Naive thymus-derived CD4-positive, alpha-beta T cell (primary cell): ENCODE measurements at regions not wholly inside any gene's neighbourhood (a gene's known extent, or its start where the extent isn't known, plus 50 kb on each side); places are given as distances from the start of the nearest gene placed in this dataset.

Source experiments
- ATAC-seq: fragments of 150-1000 bp; cut with Tn5 transposase; 2 replicates; pipeline ENCODE4 v1.10.0; 2021; ENCODE audit warnings: mild to moderate bottlenecking, moderate library complexity
- CTCF ChIA-PET: fragments of 350-600 bp; sonication (Branson Sonifier 250); formaldehyde crosslinking; loops from one replicate; lab custom pipeline; 2021; ENCODE audit warnings: antibody characterized with exemption; lab: Charles Lee
- POLR2A ChIA-PET: fragments of 350-600 bp; sonication (Branson Sonifier 250); formaldehyde crosslinking; loops from one replicate; lab custom pipeline; 2021; ENCODE audit warnings: antibody characterized with exemption, inconsistent platforms; lab: Charles Lee
- DNase-seq, 9 donors: peaks; one replicate each; pipeline versions ENCODE4 v3.0.0 to v3.0.0-alpha.2; 2020 to 2022; ENCODE audit warnings: mixed read lengths in 1 of 9
- H3K27ac ChIP-seq: one replicate; pipeline ENCODE4 v1.7.0; 2013; ENCODE audit warnings: mild to moderate bottlenecking, low read depth, low read length, moderate library complexity
- H3K27me3 ChIP-seq, 2 donors: one replicate each; pipeline ENCODE4 v1.7.0; 2013; ENCODE audit warnings: low read length in 2 of 2, mild to moderate bottlenecking in 2 of 2, moderate library complexity in 2 of 2; ENCODE audit not compliant: control insufficient read depth in 2 of 2, insufficient read depth in 2 of 2
- H3K36me3 ChIP-seq, 3 experiments: 1 replicate in 2 of 3; 2 replicates in 1 of 3; pipeline ENCODE4 v1.7.0; 2013; ENCODE audit warnings: low read length in 3 of 3, mild to moderate bottlenecking in 3 of 3, moderate library complexity in 1 of 3; ENCODE audit not compliant: insufficient read depth in 3 of 3, control insufficient read depth in 2 of 3
- H3K4me1 ChIP-seq, 2 donors: one replicate each; pipeline ENCODE4 v1.7.0; 2013; ENCODE audit warnings: low read length in 2 of 2, mild to moderate bottlenecking in 2 of 2, moderate library complexity in 1 of 2; ENCODE audit not compliant: control insufficient read depth in 2 of 2, insufficient read depth in 2 of 2
- H3K4me3 ChIP-seq: 2 replicates; pipeline ENCODE4 v1.7.0; 2013; ENCODE audit warnings: mild to moderate bottlenecking, low read length
- H3K9me3 ChIP-seq, 3 experiments: 1 replicate in 2 of 3; 2 replicates in 1 of 3; pipeline ENCODE4 v1.7.0; 2013; ENCODE audit warnings: low read length in 3 of 3; ENCODE audit not compliant: control insufficient read depth in 2 of 3
- H3K27ac Mint-ChIP-seq, 9 donors: one replicate each; pipeline ENCODE4 v1.8.0; 2020 to 2022; ENCODE audit warnings: mixed read lengths in 9 of 9, mild to moderate bottlenecking in 8 of 9, moderate library complexity in 5 of 9, inconsistent platforms in 2 of 9
- H3K27me3 Mint-ChIP-seq, 5 donors: one replicate each; pipeline ENCODE4 v1.8.0; 2021 to 2022; ENCODE audit warnings: mixed read lengths in 5 of 5, mild to moderate bottlenecking in 1 of 5
- H3K36me3 Mint-ChIP-seq, 5 donors: one replicate each; pipeline ENCODE4 v1.8.0; 2020 to 2022; ENCODE audit warnings: mixed read lengths in 5 of 5, mild to moderate bottlenecking in 3 of 5, inconsistent platforms in 1 of 5
- H3K4me1 Mint-ChIP-seq, 7 donors: one replicate each; pipeline ENCODE4 v1.8.0; 2020 to 2022; ENCODE audit warnings: mixed read lengths in 7 of 7, mild to moderate bottlenecking in 3 of 7, inconsistent platforms in 1 of 7
- H3K4me3 Mint-ChIP-seq, 10 donors: one replicate each; pipeline ENCODE4 v1.8.0; 2020 to 2022; ENCODE audit warnings: mild to moderate bottlenecking in 10 of 10, mixed read lengths in 10 of 10, moderate library complexity in 6 of 10, inconsistent platforms in 2 of 10
- H3K9me3 Mint-ChIP-seq, 11 donors: one replicate each; pipeline ENCODE4 v1.8.0; 2020 to 2022; ENCODE audit warnings: mixed read lengths in 11 of 11, mild to moderate bottlenecking in 4 of 11, inconsistent platforms in 1 of 11, moderate library complexity in 1 of 11
- intact Hi-C, 2 donors: fragments of 100-400 bp; cut with micrococcal nuclease; formaldehyde crosslinking; loops; one replicate each; pipeline ENCODE4 v1.15.1; 2023

DNA sequence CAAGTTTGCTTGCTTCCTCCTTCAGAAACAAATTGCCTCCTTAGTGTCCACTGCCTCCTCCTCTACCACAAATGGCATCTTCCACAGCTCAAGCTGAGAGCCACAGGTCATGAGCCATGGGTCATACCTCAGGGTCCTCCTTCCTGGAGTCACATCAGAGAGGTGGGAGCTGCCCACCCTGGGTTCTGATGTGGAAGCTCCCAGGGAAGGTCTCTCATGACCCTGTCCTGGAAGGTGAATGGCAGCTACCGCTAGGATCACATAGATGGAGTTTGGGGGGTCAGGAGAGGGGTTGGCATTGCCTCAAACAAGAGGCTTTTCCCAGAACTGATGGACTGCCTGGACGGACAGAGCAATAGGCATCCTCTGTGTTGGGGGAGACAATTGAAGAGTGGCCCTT is 321.4 kb downstream of the MATN1 start:
- ATAC-seq (no peak), DNase-seq (no peak)
- no peak overlapping the region for H3K27ac ChIP-seq
- intact Hi-C loops = no loop called here
- ChIA-PET POLR2A (no interaction called here), CTCF (no interaction called here)
- no peak overlapping the region for H3K4me3 ChIP-seq
- Mint-ChIP-seq H3K27ac (no peak overlapping the region), H3K4me1 (no peaks in the 10 kb centered on the region), H3K27me3 (peaks cover 0 to 14% (median 4%) of the 10 kb centered on the region in 5 donors), H3K4me3 (no peak overlapping the region), H3K36me3 (no peaks in the 10 kb centered on the region), H3K9me3 (peaks cover 0 to 2% (median 0%) of the 10 kb centered on the region in 11 donors)
- H3K36me3 ChIP-seq = no peaks in the 10 kb centered on the region
- H3K9me3 ChIP-seq = no peaks in the 10 kb centered on the region
- no peaks in the 10 kb centered on the region for H3K27me3 ChIP-seq
- no peaks in the 10 kb centered on the region for H3K4me1 ChIP-seq

GRCh38 chr1:30400507-30400906 is 322.9 kb downstream of the MATN1 start:
- Mint-ChIP-seq H3K27ac (no peak overlapping the region), H3K4me1 (no peaks in the 10 kb centered on the region), H3K36me3 (no peaks in the 10 kb centered on the region), H3K4me3 (no peak overlapping the region), H3K9me3 (peaks cover 0 to 2% (median 0%) of the 10 kb centered on the region in 11 donors), H3K27me3 (peaks cover 0 to 14% (median 0%) of the 10 kb centered on the region in 5 donors)
- no peaks in the 10 kb centered on the region for H3K4me1 ChIP-seq
- POLR2A ChIA-PET = no interaction called here
- H3K4me3 ChIP-seq = no peak overlapping the region
- H3K9me3 ChIP-seq = no peaks in the 10 kb centered on the region
- no peaks in the 10 kb centered on the region for H3K27me3 ChIP-seq
- no peak for DNase-seq
- no peak overlapping the region for H3K27ac ChIP-seq
- intact Hi-C loops = no loop called here
- no peaks in the 10 kb centered on the region for H3K36me3 ChIP-seq
- CTCF ChIA-PET = no interaction called here
- ATAC-seq = no peak

- H3K9me3 ChIP-seq = no peaks in the 10 kb centered on the region
- H3K4me1 Mint-ChIP-seq = no peaks in the 10 kb centered on the region
- no peak overlapping the region for H3K4me3 Mint-ChIP-seq
- no peaks in the 10 kb centered on the region for H3K4me1 ChIP-seq
- H3K4me3 ChIP-seq = no peak overlapping the region
- DNase-seq (no peak), ATAC-seq (no peak)
- H3K27me3 Mint-ChIP-seq = peaks cover 0 to 14% (median 3%) of the 10 kb centered on the region in 5 donors
- no peaks in the 10 kb centered on the region for H3K36me3 ChIP-seq
- no peaks in the 10 kb centered on the region for H3K27me3 ChIP-seq
- no peak overlapping the region for H3K27ac ChIP-seq
- H3K9me3 Mint-ChIP-seq = peaks cover 0 to 2% (median 0%) of the 10 kb centered on the region in 11 donors
- H3K36me3 Mint-ChIP-seq = no peaks in the 10 kb centered on the region
- ChIA-PET CTCF (no interaction called here), POLR2A (no interaction called here)
- peak overlapping the region in 1 of 9 donors; percentile 51 for H3K27ac Mint-ChIP-seq
- intact Hi-C loops = no loop called here
These were observed 324.4 kb downstream of the MATN1 start for GRCh38 chr1:30399026-30399425.

- DNase-seq (no peak), ATAC-seq (no peak)
- Mint-ChIP-seq H3K9me3 (peaks cover 0 to 3% (median 0%) of the 10 kb centered on the region in 11 donors), H3K27ac (no peak overlapping the region), H3K4me1 (no peaks in the 10 kb centered on the region), H3K27me3 (peaks cover 2 to 22% (median 11%) of the 10 kb centered on the region in 5 donors), H3K4me3 (no peak overlapping the region), H3K36me3 (no peaks in the 10 kb centered on the region)
- H3K27me3 ChIP-seq = no peaks in the 10 kb centered on the region
- H3K36me3 ChIP-seq = no peaks in the 10 kb centered on the region
- no peak overlapping the region for H3K4me3 ChIP-seq
- no peak overlapping the region for H3K27ac ChIP-seq
- ChIA-PET POLR2A (no interaction called here), CTCF (no interaction called here)
- intact Hi-C loops = no loop called here
- H3K4me1 ChIP-seq = no peaks in the 10 kb centered on the region
- H3K9me3 ChIP-seq = no peaks in the 10 kb centered on the region
These were observed 325.8 kb downstream of the MATN1 start for GRCh38 chr1:30397576-30397975.

- no peak for DNase-seq
- no peak overlapping the region for H3K27ac Mint-ChIP-seq
- ChIA-PET POLR2A (no interaction called here), CTCF (no interaction called here)
- intact Hi-C loops = no loop called here
- no peak overlapping the region for H3K4me3 Mint-ChIP-seq
- Histone ChIP-seq H3K4me1 (no peaks in the 10 kb centered on the region), H3K9me3 (no peaks in the 10 kb centered on the region), H3K4me3 (no peak overlapping the region), H3K27me3 (no peaks in the 10 kb centered on the region), H3K27ac (no peak overlapping the region), H3K36me3 (no peaks in the 10 kb centered on the region)
- H3K9me3 Mint-ChIP-seq = peaks cover 0 to 11% (median 0%) of the 10 kb centered on the region in 11 donors
- H3K27me3 Mint-ChIP-seq = peaks cover 12 to 21% (median 15%) of the 10 kb centered on the region in 5 donors
- no peaks in the 10 kb centered on the region for H3K36me3 Mint-ChIP-seq
- no peak for ATAC-seq
- H3K4me1 Mint-ChIP-seq = no peaks in the 10 kb centered on the region
These were observed 327.8 kb downstream of the MATN1 start for GRCh38 chr1:30395631-30396030.

- no peaks in the 10 kb centered on the region for H3K9me3 ChIP-seq
- DNase-seq = no peak
- no peaks in the 10 kb centered on the region for H3K36me3 ChIP-seq
- intact Hi-C loops = loop anchor here in 1 of 2 donors (10.0 kb wide), 1 partner anchor 316 kb away; no protein-coding TSS in a partner anchor
- H3K27ac Mint-ChIP-seq = no peak overlapping the region
- CTCF ChIA-PET = no interaction called here
- H3K9me3 Mint-ChIP-seq = peaks cover 0 to 11% (median 0%) of the 10 kb centered on the region in 11 donors
- H3K36me3 Mint-ChIP-seq = no peaks in the 10 kb centered on the region
- H3K27me3 Mint-ChIP-seq = peaks cover 10 to 42% (median 34%) of the 10 kb centered on the region in 5 donors
- POLR2A ChIA-PET = no interaction called here
- no peak overlapping the region for H3K27ac ChIP-seq
- H3K4me1 Mint-ChIP-seq = peaks cover 0 to 1% (median 0%) of the 10 kb centered on the region in 7 donors
- no peak for ATAC-seq
- H3K27me3 ChIP-seq = no peaks in the 10 kb centered on the region
- no peak overlapping the region for H3K4me3 ChIP-seq
- no peaks in the 10 kb centered on the region for H3K4me1 ChIP-seq
- no peak overlapping the region for H3K4me3 Mint-ChIP-seq
These were observed 335.0 kb downstream of the MATN1 start for GRCh38 chr1:30388386-30388785.

GRCh38 chr1:30386156-30386926 is 337.0 kb downstream of the MATN1 start:
- no peak overlapping the region for H3K27ac Mint-ChIP-seq
- H3K9me3 Mint-ChIP-seq = no peaks in the 10 kb centered on the region
- peaks cover 2 to 35% (median 20%) of the 10 kb centered on the region in 5 donors for H3K27me3 Mint-ChIP-seq
- no peak overlapping the region for H3K4me3 ChIP-seq
- H3K36me3 ChIP-seq = no peaks in the 10 kb centered on the region
- ChIA-PET POLR2A (no interaction called here), CTCF (no interaction called here)
- no peaks in the 10 kb centered on the region for H3K27me3 ChIP-seq
- no peaks in the 10 kb centered on the region for H3K36me3 Mint-ChIP-seq
- no peaks in the 10 kb centered on the region for H3K4me1 ChIP-seq
- H3K4me3 Mint-ChIP-seq = no peak overlapping the region
- intact Hi-C loops = loop anchor here in 1 of 2 donors (10.0 kb wide), 1 partner anchor 318 kb away; no protein-coding TSS in a partner anchor
- no peak for ATAC-seq
- peaks cover 0 to 1% (median 0%) of the 10 kb centered on the region in 7 donors for H3K4me1 Mint-ChIP-seq
- H3K9me3 ChIP-seq = no peaks in the 10 kb centered on the region
- H3K27ac ChIP-seq = no peak overlapping the region
- no peak for DNase-seq
